Mesenchymal stem cell (in vitro differentiated cells and primary cell): ENCODE measurements at regions not wholly inside any gene's neighbourhood (a gene's known extent, or its start where the extent isn't known, plus 50 kb on each side); places are given as distances from the start of the nearest gene placed in this dataset.

Source experiments
- DNase-seq: peaks from one replicate; pipeline ENCODE4 v3.0.0-alpha.2; 2013
- H2AFZ ChIP-seq: one replicate; pipeline ENCODE4 v1.6.1; 2013; ENCODE audit warnings: low read depth, mild to moderate bottlenecking, control low read depth, inconsistent platforms, low read length, moderate library complexity
- H2AK5ac ChIP-seq: 2 replicates; pipeline ENCODE4 v1.6.1; 2013; ENCODE audit warnings: low read length, moderate library complexity, mild to moderate bottlenecking, inconsistent platforms; ENCODE audit not compliant: severe bottlenecking
- H2BK120ac ChIP-seq: one replicate; pipeline ENCODE4 v1.6.1; 2013; ENCODE audit warnings: low read depth, mild to moderate bottlenecking, inconsistent platforms, low read length, moderate library complexity
- H2BK12ac ChIP-seq, 2 experiments: one replicate each; pipeline ENCODE4 v1.6.1; 2013; ENCODE audit warnings: inconsistent platforms in 2 of 2, low read length in 2 of 2, mild to moderate bottlenecking in 2 of 2, moderate library complexity in 2 of 2, control low read depth in 1 of 2
- H2BK15ac ChIP-seq: one replicate; pipeline ENCODE4 v1.6.1; 2013; ENCODE audit warnings: mild to moderate bottlenecking, low read depth, inconsistent platforms; ENCODE audit not compliant: poor library complexity, severe bottlenecking
- H2BK5ac ChIP-seq: 2 replicates; pipeline ENCODE4 v1.6.1; 2013; ENCODE audit warnings: low read depth, mild to moderate bottlenecking, low read length, control low read depth, inconsistent platforms; ENCODE audit not compliant: poor library complexity, severe bottlenecking
- H3K14ac ChIP-seq, 2 experiments: one replicate each; pipeline ENCODE4 v1.6.1; 2013; ENCODE audit warnings: inconsistent platforms in 2 of 2, low read length in 2 of 2, control low read depth in 1 of 2, mild to moderate bottlenecking in 1 of 2, moderate library complexity in 1 of 2
- H3K18ac ChIP-seq, 2 experiments: one replicate each; pipeline ENCODE4 v1.6.1; 2013; ENCODE audit warnings: inconsistent platforms in 2 of 2, low read length in 2 of 2, control low read depth in 1 of 2, low read depth in 1 of 2, mild to moderate bottlenecking in 1 of 2
- H3K23ac ChIP-seq, 2 experiments: one replicate each; pipeline ENCODE4 v1.6.1; 2013; ENCODE audit warnings: inconsistent platforms in 2 of 2, low read length in 2 of 2, mild to moderate bottlenecking in 2 of 2, moderate library complexity in 2 of 2, control low read depth in 1 of 2
- H3K27ac ChIP-seq: 2 replicates; pipeline ENCODE4 v1.5.1; 2013; ENCODE audit warnings: mild to moderate bottlenecking, moderate library complexity, low read length, control low read depth, inconsistent platforms; ENCODE audit not compliant: poor library complexity, severe bottlenecking
- H3K27me3 ChIP-seq, 2 experiments: 2 replicates each; pipeline versions ENCODE4 v1.6.1 to v1.7.0; 2013; ENCODE audit warnings: low read length in 2 of 2, mild to moderate bottlenecking in 2 of 2, moderate library complexity in 2 of 2, control low read depth in 1 of 2, inconsistent platforms in 1 of 2; ENCODE audit not compliant: control insufficient read depth in 1 of 2, insufficient read depth in 1 of 2
- H3K36me3 ChIP-seq, 2 experiments: 2 replicates each; pipeline versions ENCODE4 v1.6.1 to v1.7.0; 2013; ENCODE audit warnings: low read length in 2 of 2, control low read depth in 1 of 2, inconsistent platforms in 1 of 2, low read depth in 1 of 2, mild to moderate bottlenecking in 1 of 2; ENCODE audit not compliant: insufficient read depth in 2 of 2, control insufficient read depth in 1 of 2
- H3K4ac ChIP-seq, 2 experiments: one replicate each; pipeline ENCODE4 v1.6.1; 2013; ENCODE audit warnings: inconsistent platforms in 2 of 2, low read length in 2 of 2, mild to moderate bottlenecking in 2 of 2, moderate library complexity in 2 of 2, control low read depth in 1 of 2, low read depth in 1 of 2
- H3K4me1 ChIP-seq: 2 replicates; pipeline ENCODE4 v1.6.1; 2013; ENCODE audit warnings: low read depth, low read length, control low read depth; ENCODE audit not compliant: control insufficient read depth, insufficient read depth
- H3K4me2 ChIP-seq: 2 replicates; pipeline ENCODE4 v1.6.1; 2013; ENCODE audit warnings: low read length, mild to moderate bottlenecking, inconsistent platforms; ENCODE audit not compliant: poor library complexity, severe bottlenecking
- H3K4me3 ChIP-seq, 2 experiments: 2 replicates each; pipeline versions ENCODE4 v1.5.1 to v1.7.0; 2013; ENCODE audit warnings: low read length in 2 of 2, mild to moderate bottlenecking in 2 of 2, control low read depth in 1 of 2, low read depth in 1 of 2; ENCODE audit not compliant: insufficient read depth in 1 of 2
- H3K79me1 ChIP-seq: replicated peaks from 2 replicates; pipeline ENCODE4 v1.6.1; 2013; ENCODE audit warnings: mild to moderate bottlenecking, control low read depth, low read length, inconsistent platforms; ENCODE audit not compliant: poor library complexity, severe bottlenecking
- H3K9ac ChIP-seq: 2 replicates; pipeline ENCODE4 v1.7.0; 2013; ENCODE audit warnings: mild to moderate bottlenecking, low read length, moderate library complexity
- H3K9me3 ChIP-seq: 2 replicates; pipeline ENCODE4 v1.7.0; 2013; ENCODE audit warnings: mild to moderate bottlenecking, low read length; ENCODE audit not compliant: control insufficient read depth
- H4K8ac ChIP-seq: one replicate; pipeline ENCODE4 v1.6.1; 2013; ENCODE audit warnings: inconsistent platforms, mild to moderate bottlenecking, low read length, moderate library complexity
- H4K91ac ChIP-seq: one replicate; pipeline ENCODE4 v1.6.1; 2013; ENCODE audit warnings: mild to moderate bottlenecking, low read length, inconsistent platforms
- WGBS: methylation state at CpG from one replicate; pipeline ENCODE4 v1.1.7; 2013; ENCODE audit warnings: mixed read lengths; 5-methylcytosine and 5-hydroxymethylcytosine counted together

- WGBS: 38% methylated on average over 5 of the region's 9 CpGs
- H3K9ac ChIP-seq: no peak overlapping the region
- no peak overlapping the region for H4K91ac ChIP-seq
- H2AK5ac ChIP-seq: no peak overlapping the region
- no peak overlapping the region for H3K27ac ChIP-seq
- H3K27me3 ChIP-seq: peaks cover 0 to 3% of the 10 kb centered on the region in 2 experiments
- H3K4me3 ChIP-seq: no peak overlapping the region
- H2AFZ ChIP-seq: no peak overlapping the region
- H3K4me1 ChIP-seq: peaks cover 5% of the 10 kb centered on the region
- no peaks in the 10 kb centered on the region for H3K9me3 ChIP-seq
- H3K14ac ChIP-seq: no peak overlapping the region
- no peak overlapping the region for H2BK120ac ChIP-seq
- H2BK5ac ChIP-seq: no peak overlapping the region
- peak overlapping the region in 1 of 2 experiments; percentile 1 for H2BK12ac ChIP-seq
- peak; percentile 46 for DNase-seq
- H3K23ac ChIP-seq: no peak overlapping the region
- H3K4ac ChIP-seq: no peak overlapping the region
- H4K8ac ChIP-seq: no peak overlapping the region
- H3K4me2 ChIP-seq: no peak overlapping the region
- no peak overlapping the region for H2BK15ac ChIP-seq
- no peak overlapping the region for H3K18ac ChIP-seq
- no peaks in the 10 kb centered on the region for H3K79me1 ChIP-seq
- H3K36me3 ChIP-seq: no peaks in the 10 kb centered on the region
Observed at GRCh38 chr6:45830441-45831139, 185.1 kb downstream of the CLIC5 start.

DNA sequence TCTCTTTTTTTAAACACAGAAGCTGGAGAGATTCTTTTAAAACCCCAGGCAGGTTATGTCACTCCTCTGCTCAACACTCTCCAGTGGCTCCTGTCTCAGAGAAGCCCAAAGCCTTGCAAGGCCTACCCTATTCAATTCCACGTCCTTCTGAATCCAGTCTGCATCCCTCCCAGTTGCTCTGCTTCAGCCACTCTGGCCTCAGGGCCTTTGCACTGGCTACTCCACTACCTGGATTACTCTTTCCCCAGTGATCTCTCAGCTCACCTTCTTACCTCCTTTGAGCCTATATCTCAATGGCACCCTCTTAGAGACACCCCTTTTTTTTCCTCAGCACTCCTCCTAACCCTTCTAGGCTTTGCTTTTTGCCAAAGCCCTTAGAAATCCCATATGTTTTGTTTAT is 185.8 kb downstream of the CLIC5 start:
- no peak overlapping the region for H2BK12ac ChIP-seq

DNA sequence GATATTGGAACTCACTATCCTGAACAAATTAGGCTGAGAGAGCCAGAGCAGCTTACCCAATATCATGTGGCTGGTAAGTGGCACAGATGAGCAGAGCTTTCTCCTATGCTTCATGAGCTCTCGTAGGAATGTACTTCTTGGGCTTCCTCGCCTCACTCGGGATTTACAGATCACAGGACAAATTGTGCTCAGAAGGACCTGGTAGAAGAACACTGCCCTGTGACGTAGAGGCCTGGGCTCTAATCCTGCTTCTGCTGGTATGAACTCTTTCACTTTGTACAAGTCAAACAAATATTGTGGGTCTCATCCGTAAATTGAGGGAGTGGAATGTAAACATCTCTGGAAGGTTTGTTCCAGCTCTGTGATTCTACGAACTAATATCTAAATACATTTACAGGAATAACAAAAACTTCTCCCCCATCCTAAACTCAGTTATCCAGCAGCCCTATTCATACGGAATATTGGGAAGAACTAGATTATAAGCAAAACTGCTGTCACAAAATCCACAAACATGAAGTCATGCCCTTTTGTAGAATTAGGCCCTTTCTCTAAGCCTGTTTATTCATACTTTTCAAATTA is 187.6 kb downstream of the CLIC5 start:
- H2BK15ac ChIP-seq: no peak overlapping the region
- no peak overlapping the region for H2AK5ac ChIP-seq
- DNase-seq: peak; percentile 87
- no peak overlapping the region for H3K4me2 ChIP-seq
- no peak overlapping the region for H3K4ac ChIP-seq
- H3K23ac ChIP-seq: no peak overlapping the region
- H2BK120ac ChIP-seq: no peak overlapping the region
- no peak overlapping the region for H4K8ac ChIP-seq
- H2AFZ ChIP-seq: peak overlapping the region; percentile 63
- peaks cover 2% of the 10 kb centered on the region for H3K4me1 ChIP-seq
- no peaks in the 10 kb centered on the region for H3K9me3 ChIP-seq
- no peak overlapping the region for H3K27ac ChIP-seq
- H3K36me3 ChIP-seq: no peaks in the 10 kb centered on the region
- no peak overlapping the region for H3K4me3 ChIP-seq
- H2BK12ac ChIP-seq: no peak overlapping the region
- no peak overlapping the region for H4K91ac ChIP-seq
- H3K14ac ChIP-seq: no peak overlapping the region
- H3K27me3 ChIP-seq: peaks cover 0 to 7% of the 10 kb centered on the region in 2 experiments
- H3K18ac ChIP-seq: no peak overlapping the region
- no peak overlapping the region for H3K9ac ChIP-seq
- WGBS: 49% methylated on average over 7 of the region's 7 CpGs
- no peaks in the 10 kb centered on the region for H3K79me1 ChIP-seq
- no peak overlapping the region for H2BK5ac ChIP-seq

More for the DNA sequence above, 185.8 kb downstream of the CLIC5 start:
- no peak for DNase-seq
- Histone ChIP-seq H3K79me1 (no peaks in the 10 kb centered on the region), H2BK120ac (no peak overlapping the region), H2BK15ac (no peak overlapping the region), H2AK5ac (no peak overlapping the region), H3K4me1 (peaks cover 2% of the 10 kb centered on the region), H3K36me3 (no peaks in the 10 kb centered on the region), H3K27ac (no peak overlapping the region), H3K4me3 (no peak overlapping the region), H3K27me3 (peaks cover 0 to 3% of the 10 kb centered on the region in 2 experiments), H2BK5ac (no peak overlapping the region), H3K4me2 (no peak overlapping the region), H3K14ac (no peak overlapping the region), H3K9ac (no peak overlapping the region), H3K18ac (no peak overlapping the region), H3K4ac (no peak overlapping the region), H4K91ac (no peak overlapping the region), H2AFZ (no peak overlapping the region), H4K8ac (no peak overlapping the region), H3K23ac (no peak overlapping the region), H3K9me3 (no peaks in the 10 kb centered on the region)
- 95% methylated on average over 1 of the region's 1 CpG for WGBS

DNA sequence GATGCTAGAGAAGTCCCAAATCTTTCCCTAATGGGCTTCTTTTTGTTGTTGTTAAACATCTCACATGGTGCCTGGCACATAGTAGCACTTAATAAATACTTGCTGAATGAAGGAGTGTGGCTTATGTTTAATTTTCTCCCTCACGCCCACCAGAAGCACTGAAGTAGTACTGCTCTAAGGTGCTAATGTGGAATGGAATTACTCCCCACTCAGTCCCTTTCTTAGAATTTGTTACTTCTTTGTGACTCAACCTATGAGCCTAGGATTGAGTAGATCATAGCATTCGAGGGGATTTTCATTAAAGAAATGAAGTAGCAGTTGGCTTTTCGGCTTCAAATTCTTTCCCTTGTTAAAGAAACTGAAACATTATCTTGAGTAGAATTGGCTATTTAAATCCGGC is 192.8 kb downstream of the CLIC5 start:
- Histone ChIP-seq H2BK120ac (no peak overlapping the region), H3K23ac (no peak overlapping the region), H4K91ac (no peak overlapping the region), H3K27ac (no peak overlapping the region), H3K4me2 (no peak overlapping the region), H3K79me1 (no peaks in the 10 kb centered on the region), H3K4ac (no peak overlapping the region), H2BK12ac (no peak overlapping the region), H4K8ac (no peak overlapping the region), H3K14ac (no peak overlapping the region), H3K18ac (no peak overlapping the region), H3K36me3 (no peaks in the 10 kb centered on the region), H2AK5ac (no peak overlapping the region), H3K4me1 (peaks cover 2% of the 10 kb centered on the region), H2AFZ (no peak overlapping the region), H3K9me3 (no peaks in the 10 kb centered on the region), H2BK5ac (no peak overlapping the region), H2BK15ac (no peak overlapping the region), H3K27me3 (peaks cover 0 to 4% of the 10 kb centered on the region in 2 experiments), H3K4me3 (no peak overlapping the region), H3K9ac (no peak overlapping the region)
- no peak for DNase-seq
- 91% methylated on average over 4 of the region's 4 CpGs for WGBS
